NCI-H226 (cell line): ENCODE measurements at regions not wholly inside any gene's neighbourhood (a gene's known extent, or its start where the extent isn't known, plus 50 kb on each side); places are given as distances from the start of the nearest gene placed in this dataset.
"Not testable (repeated sequence)": the region's sequence is repeated elsewhere in the genome, so short reads cannot be mapped to it uniquely, and the experiment has no call there.

ENCODE experiments used
- DNase-seq: peaks from one replicate; pipeline ENCODE4 v3.0.0-alpha.2; 2015

- no peak for DNase-seq
These were observed 115.7 kb upstream of the KLHL1 start for GRCh38 chr13:70223911-70224310.

GRCh38 chr13:70222926-70223325, 114.7 kb upstream of the KLHL1 start:
- DNase-seq, result no peak

GRCh38 chr13:70218618-70219017, 110.4 kb upstream of the KLHL1 start:
- DNase-seq, result no peak

GRCh38 chr13:70208968-70209367, 100.7 kb upstream of the KLHL1 start:
- not testable (repeated sequence) for DNase-seq

GRCh38 chr13:70206671-70207070, 98.4 kb upstream of the KLHL1 start:
- no peak for DNase-seq

GRCh38 chr13:70203661-70204229, 95.5 kb upstream of the KLHL1 start:
- no peak for DNase-seq

- no peak for DNase-seq
These were observed 82.8 kb upstream of the KLHL1 start for GRCh38 chr13:70191034-70191433.

GRCh38 chr13:70189981-70190380, 81.7 kb upstream of the KLHL1 start:
- no peak for DNase-seq

GRCh38 chr13:70188567-70188966, 80.3 kb upstream of the KLHL1 start:
- no peak for DNase-seq

- DNase-seq, result no peak
These were observed 74.8 kb upstream of the KLHL1 start for GRCh38 chr13:70183041-70183440.
